ENCODE measurements at regions not wholly inside any gene's neighbourhood (a gene's known extent, or its start where the extent isn't known, plus 50 kb on each side); places are given as distances from the start of the nearest gene placed in this dataset.
"Not testable (repeated sequence)": the region's sequence is repeated elsewhere in the genome, so short reads cannot be mapped to it uniquely, and the experiment has no call there.

- Histone ChIP-seq H3K9me3 (no peaks in the 10 kb centered on the region), H3K4me1 (no peaks in the 10 kb centered on the region), H3K36me3 (ENCODE audit: low read depth, missing control alignments) (no peaks in the 10 kb centered on the region), H3K4me3 (no peak overlapping the region), H3K27ac (no peak overlapping the region), H3K27me3 (no peaks in the 10 kb centered on the region)
- 65 to 66% methylated on average over 21 of the region's 21 CpGs for WGBS, 2 donors
- no peak for TF ChIP-seq POLR2A (IDR thresholded peaks at IDR 0.05)
- no peak for TF ChIP-seq CTCF (IDR thresholded peaks at IDR 0.05)
- intact Hi-C loops (cut with DNase I; ENCODE audit: low total_unique reads), result no loop called here
- DNase-seq, result no peak
Measured at GRCh38 chr6:1445650-1446330, 56.4 kb downstream of the FOXF2 start.

GRCh38 chr6:1449896-1450295 lies 60.5 kb downstream of the FOXF2 start:
- Histone ChIP-seq H3K4me3 (no peak overlapping the region), H3K4me1 (no peaks in the 10 kb centered on the region), H3K36me3 (ENCODE audit: low read depth, missing control alignments) (no peaks in the 10 kb centered on the region), H3K9me3 (no peaks in the 10 kb centered on the region), H3K27ac (no peak overlapping the region), H3K27me3 (no peaks in the 10 kb centered on the region)
- 64 to 66% methylated on average over 4 of the region's 4 CpGs for WGBS, 2 donors
- intact Hi-C loops (cut with DNase I; ENCODE audit: low total_unique reads), result no loop called here
- TF ChIP-seq CTCF (IDR thresholded peaks at IDR 0.05), result no peak
- TF ChIP-seq POLR2A (IDR thresholded peaks at IDR 0.05), result no peak
- DNase-seq, result no peak

GRCh38 chr6:1453024-1453423 lies 63.6 kb downstream of the FOXF2 start:
- H3K27me3 ChIP-seq, result no peaks in the 10 kb centered on the region
- intact Hi-C loops (cut with DNase I; ENCODE audit: low total_unique reads), result no loop called here
- DNase-seq, result no peak
- no peak for TF ChIP-seq CTCF (IDR thresholded peaks at IDR 0.05)
- TF ChIP-seq POLR2A (IDR thresholded peaks at IDR 0.05), result no peak
- H3K4me3 ChIP-seq, result no peak overlapping the region
- H3K9me3 ChIP-seq, result no peaks in the 10 kb centered on the region
- H3K27ac ChIP-seq, result no peak overlapping the region
- no peaks in the 10 kb centered on the region for H3K4me1 ChIP-seq
- 94 to 95% methylated on average over 8 of the region's 8 CpGs for WGBS, 2 donors
- H3K36me3 ChIP-seq (ENCODE audit: low read depth, missing control alignments), result no peaks in the 10 kb centered on the region

- H3K4me1 ChIP-seq; H3K36me3 ChIP-seq (ENCODE audit: low read depth, missing control alignments); H3K27ac ChIP-seq; intact Hi-C loops (cut with DNase I; ENCODE audit: low total_unique reads); H3K27me3 ChIP-seq; H3K9me3 ChIP-seq: not testable (repeated sequence)
- 64 to 82% methylated on average over 2 to 22 of the region's 22 CpGs for WGBS, 2 donors
- peak overlapping the region in 1 of 2 donors; percentile 23 for H3K4me3 ChIP-seq
- peak; percentile 24 for DNase-seq
Measured at GRCh38 chr6:1456816-1457215, 67.4 kb downstream of the FOXF2 start.

GRCh38 chr6:1461207-1461606 lies 71.8 kb downstream of the FOXF2 start:
- Histone ChIP-seq H3K4me1 (no peaks in the 10 kb centered on the region), H3K9me3 (no peaks in the 10 kb centered on the region), H3K4me3 (no peak overlapping the region), H3K36me3 (ENCODE audit: low read depth, missing control alignments) (no peaks in the 10 kb centered on the region), H3K27ac (no peak overlapping the region), H3K27me3 (no peaks in the 10 kb centered on the region)
- no peak for TF ChIP-seq POLR2A (IDR thresholded peaks at IDR 0.05)
- TF ChIP-seq CTCF (IDR thresholded peaks at IDR 0.05), result no peak
- intact Hi-C loops (cut with DNase I; ENCODE audit: low total_unique reads), result no loop called here
- WGBS, 2 donors, result 64% methylated on average over 2 of the region's 2 CpGs
- DNase-seq, result no peak

All from testis (tissue), 2 donors.